ENCODE measurements at regions not wholly inside any gene's neighbourhood (a gene's known extent, or its start where the extent isn't known, plus 50 kb on each side); places are given as distances from the start of the nearest gene placed in this dataset.
"Not testable (repeated sequence)": the region's sequence is repeated elsewhere in the genome, so short reads cannot be mapped to it uniquely, and the experiment has no call there.

GRCh38 chr14:40987481-40987880 is 619.2 kb upstream of the LRFN5 start:
- Mint-ChIP-seq H3K27me3 (ENCODE audit: low read depth, poor library complexity) (no peaks in the 10 kb centered on the region), H3K36me3 (ENCODE audit: low read depth) (peaks cover 43% of the 10 kb centered on the region), H3K27ac (no peak overlapping the region), H3K4me1 (no peaks in the 10 kb centered on the region), H3K4me3 (no peak overlapping the region), H3K9me3 (peaks cover 16% of the 10 kb centered on the region)
- no peak for TF ChIP-seq CTCF (IDR thresholded peaks at IDR 0.05)
- DNase-seq = no peak

GRCh38 chr14:40986655-40987054 is 620.0 kb upstream of the LRFN5 start:
- TF ChIP-seq CTCF (IDR thresholded peaks at IDR 0.05) = no peak
- Mint-ChIP-seq H3K4me3 (no peak overlapping the region), H3K36me3 (ENCODE audit: low read depth) (peaks cover 35% of the 10 kb centered on the region), H3K4me1 (no peaks in the 10 kb centered on the region), H3K27ac (no peak overlapping the region), H3K27me3 (ENCODE audit: low read depth, poor library complexity) (no peaks in the 10 kb centered on the region), H3K9me3 (peaks cover 8% of the 10 kb centered on the region)
- DNase-seq = no peak

GRCh38 chr14:40985584-40985983 is 621.1 kb upstream of the LRFN5 start:
- Mint-ChIP-seq H3K4me1 (no peaks in the 10 kb centered on the region), H3K4me3 (no peak overlapping the region), H3K27me3 (ENCODE audit: low read depth, poor library complexity) (no peaks in the 10 kb centered on the region), H3K36me3 (ENCODE audit: low read depth) (peaks cover 24% of the 10 kb centered on the region), H3K9me3 (no peaks in the 10 kb centered on the region), H3K27ac (no peak overlapping the region)
- DNase-seq = no peak
- TF ChIP-seq CTCF (IDR thresholded peaks at IDR 0.05) = no peak

GRCh38 chr14:40983604-40984003 is 623.1 kb upstream of the LRFN5 start:
- no peaks in the 10 kb centered on the region for H3K9me3 Mint-ChIP-seq
- H3K4me1 Mint-ChIP-seq = no peaks in the 10 kb centered on the region

GRCh38 chr14:40981247-40981646 is 625.4 kb upstream of the LRFN5 start:
- no peak for DNase-seq
- Mint-ChIP-seq H3K27ac (no peak overlapping the region), H3K27me3 (ENCODE audit: low read depth, poor library complexity) (no peaks in the 10 kb centered on the region), H3K4me1 (no peaks in the 10 kb centered on the region), H3K36me3 (ENCODE audit: low read depth) (peaks cover 21% of the 10 kb centered on the region), H3K4me3 (no peak overlapping the region), H3K9me3 (no peaks in the 10 kb centered on the region)
- no peak for TF ChIP-seq CTCF (IDR thresholded peaks at IDR 0.05)

More at GRCh38 chr14:40983604-40984003, 623.1 kb upstream of the LRFN5 start:
- no peak overlapping the region for H3K27ac Mint-ChIP-seq
- no peaks in the 10 kb centered on the region for H3K27me3 Mint-ChIP-seq (ENCODE audit: low read depth, poor library complexity)
- no peak for DNase-seq
- H3K4me3 Mint-ChIP-seq = no peak overlapping the region
- TF ChIP-seq CTCF (IDR thresholded peaks at IDR 0.05) = no peak
- peaks cover 7% of the 10 kb centered on the region for H3K36me3 Mint-ChIP-seq (ENCODE audit: low read depth)

- peaks cover 14% of the 10 kb centered on the region for H3K4me1 Mint-ChIP-seq
- not testable (repeated sequence) for H3K27ac Mint-ChIP-seq, H3K4me3 Mint-ChIP-seq
Measured at GRCh38 chr14:40960257-40960656, 646.4 kb upstream of the LRFN5 start.

More at GRCh38 chr14:40960257-40960656, 646.4 kb upstream of the LRFN5 start:
- DNase-seq; H3K27me3 Mint-ChIP-seq (ENCODE audit: low read depth, poor library complexity): not testable (repeated sequence)
- H3K36me3 Mint-ChIP-seq (ENCODE audit: low read depth) = peaks cover 76% of the 10 kb centered on the region
- H3K9me3 Mint-ChIP-seq = peaks cover 57% of the 10 kb centered on the region
